ENCODE measurements at regions not wholly inside any gene's neighbourhood (a gene's known extent, or its start where the extent isn't known, plus 50 kb on each side); places are given as distances from the start of the nearest gene placed in this dataset.

DNA sequence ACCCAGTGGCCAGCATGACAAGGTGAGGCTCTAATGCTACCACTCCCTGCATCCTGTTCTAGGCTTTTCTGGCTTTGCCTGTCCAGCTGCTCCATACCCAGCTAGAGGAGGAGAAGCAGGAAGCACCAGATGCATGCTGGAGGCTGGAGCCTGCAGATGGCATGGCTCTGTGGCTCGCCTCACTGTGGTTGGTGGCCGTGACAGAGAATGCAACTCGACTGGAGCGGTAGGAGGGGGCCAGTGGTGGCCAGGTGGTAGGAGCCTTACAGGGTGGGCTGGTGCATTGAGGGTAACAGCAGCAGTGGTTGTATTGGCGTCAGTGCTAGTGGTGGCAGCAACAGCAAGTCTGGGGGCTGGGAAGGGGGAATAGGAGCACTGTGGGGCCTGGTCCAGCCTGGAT, 128.6 kb downstream of the ZNF248 start:
- intact Hi-C loops (cut with micrococcal nuclease; ENCODE audit: unreplicated experiment), result no loop called here
- in situ Hi-C loops (cut with MboI), result no loop called here
- ChIA-PET SMC1A (ENCODE audit: uncharacterized antibody, unreplicated experiment) (no interaction called here), POLR2A (no interaction called here), RAD21 (ENCODE audit: unreplicated experiment) (no interaction called here), CTCF (no interaction called here)
- H3K4me2 ChIP-seq (ENCODE audit: control insufficient read depth, insufficient read depth), result no peak overlapping the region
- no TSS peak for BruUV-seq (replicated peaks)
- TF ChIP-seq CHD1 (IDR thresholded peaks at IDR 0.05; ENCODE audit: low read depth, low read length) (no peak), EGR1 (IDR thresholded peaks at IDR 0.05; ENCODE audit: borderline replicate concordance in 1 of 2, low read depth in 2 of 2, low read length in 2 of 2) (no peak), YY1 (IDR thresholded peaks at IDR 0.05; ENCODE audit: low read depth, low read length) (no peak), PML (IDR thresholded peaks at IDR 0.05; ENCODE audit: low read length) (no peak), KAT2A (conservative IDR thresholded peaks at IDR 0.05; ENCODE audit: control insufficient read depth, low read depth, low read length) (no peak), SMAD5 (IDR thresholded peaks at IDR 0.05; ENCODE audit: low read depth) (no peak), CHD4 (IDR thresholded peaks at IDR 0.05) (no peak), NR2C2 (IDR thresholded peaks at IDR 0.05; ENCODE audit: borderline replicate concordance, control insufficient read depth, insufficient read length, low read depth) (no peak), ETV6 (conservative IDR thresholded peaks at IDR 0.05 in 1 of 2, IDR thresholded peaks at IDR 0.05 in 1 of 2; ENCODE audit: borderline replicate concordance in 1 of 2, low read depth in 1 of 2) (no peak), RELA (IDR thresholded peaks at IDR 0.05; ENCODE audit: borderline replicate concordance, partially characterized antibody) (no peak), IKZF1 (conservative IDR thresholded peaks at IDR 0.05) (no peak), SUPT20H (IDR thresholded peaks at IDR 0.05; ENCODE audit: borderline replicate concordance, control insufficient read depth, low read depth, low read length) (no peak)
- TF ChIP-seq, protein P1, sequence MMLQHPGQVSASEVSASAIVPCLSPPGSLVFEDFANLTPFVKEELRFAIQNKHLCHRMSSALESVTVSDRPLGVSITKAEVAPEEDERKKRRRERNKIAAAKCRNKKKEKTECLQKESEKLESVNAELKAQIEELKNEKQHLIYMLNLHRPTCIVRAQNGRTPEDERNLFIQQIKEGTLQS (IDR thresholded peaks at IDR 0.05; ENCODE audit: borderline replicate concordance, extremely low read depth, low read depth, low read length), result no peak
- TF ChIP-seq, protein P2, sequence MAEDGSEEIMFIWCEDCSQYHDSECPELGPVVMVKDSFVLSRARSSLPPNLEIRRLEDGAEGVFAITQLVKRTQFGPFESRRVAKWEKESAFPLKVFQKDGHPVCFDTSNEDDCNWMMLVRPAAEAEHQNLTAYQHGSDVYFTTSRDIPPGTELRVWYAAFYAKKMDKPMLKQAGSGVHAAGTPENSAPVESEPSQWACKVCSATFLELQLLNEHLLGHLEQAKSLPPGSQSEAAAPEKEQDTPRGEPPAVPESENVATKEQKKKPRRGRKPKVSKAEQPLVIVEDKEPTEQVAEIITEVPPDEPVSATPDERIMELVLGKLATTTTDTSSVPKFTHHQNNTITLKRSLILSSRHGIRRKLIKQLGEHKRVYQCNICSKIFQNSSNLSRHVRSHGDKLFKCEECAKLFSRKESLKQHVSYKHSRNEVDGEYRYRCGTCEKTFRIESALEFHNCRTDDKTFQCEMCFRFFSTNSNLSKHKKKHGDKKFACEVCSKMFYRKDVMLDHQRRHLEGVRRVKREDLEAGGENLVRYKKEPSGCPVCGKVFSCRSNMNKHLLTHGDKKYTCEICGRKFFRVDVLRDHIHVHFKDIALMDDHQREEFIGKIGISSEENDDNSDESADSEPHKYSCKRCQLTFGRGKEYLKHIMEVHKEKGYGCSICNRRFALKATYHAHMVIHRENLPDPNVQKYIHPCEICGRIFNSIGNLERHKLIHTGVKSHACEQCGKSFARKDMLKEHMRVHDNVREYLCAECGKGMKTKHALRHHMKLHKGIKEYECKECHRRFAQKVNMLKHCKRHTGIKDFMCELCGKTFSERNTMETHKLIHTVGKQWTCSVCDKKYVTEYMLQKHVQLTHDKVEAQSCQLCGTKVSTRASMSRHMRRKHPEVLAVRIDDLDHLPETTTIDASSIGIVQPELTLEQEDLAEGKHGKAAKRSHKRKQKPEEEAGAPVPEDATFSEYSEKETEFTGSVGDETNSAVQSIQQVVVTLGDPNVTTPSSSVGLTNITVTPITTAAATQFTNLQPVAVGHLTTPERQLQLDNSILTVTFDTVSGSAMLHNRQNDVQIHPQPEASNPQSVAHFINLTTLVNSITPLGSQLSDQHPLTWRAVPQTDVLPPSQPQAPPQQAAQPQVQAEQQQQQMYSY (CRISPR knock-in tag; IDR thresholded peaks at IDR 0.05), result no peak
- no peak overlapping the region for H3K27ac ChIP-seq (ENCODE audit: control insufficient read depth, insufficient read depth)
- no peak for DNase-seq (ENCODE audit: low read depth, low spot score)
- H3K4me3 ChIP-seq, result no peak overlapping the region
- H3K27me3 ChIP-seq (replicated peaks in 1 of 2; ENCODE audit: control insufficient read depth in 2 of 2, insufficient read depth in 2 of 2, low read length in 1 of 2), result no peaks in the 10 kb centered on the region
- no peaks in the 10 kb centered on the region for H3K9me3 ChIP-seq (replicated peaks; ENCODE audit: control insufficient read depth, insufficient read depth, low read length)
- H3K36me3 ChIP-seq (ENCODE audit: control insufficient read depth in 2 of 2, insufficient read depth in 2 of 2, low read length in 1 of 2), result no peaks in the 10 kb centered on the region
- FAIRE-seq, result no peak
- WGBS (ENCODE audit: insufficient coverage, insufficient replicate concordance, low lambda C conversion rate, missing lambda C conversion rate), result 1% methylated on average over 5 of the region's 5 CpGs
- no peak for ATAC-seq
- H3K9ac ChIP-seq (ENCODE audit: control insufficient read depth, insufficient read depth, low read length), result no peak overlapping the region
- H2AFZ ChIP-seq (ENCODE audit: control insufficient read depth, low read depth, low read length), result no peak overlapping the region
- H3K79me2 ChIP-seq (ENCODE audit: control insufficient read depth, insufficient read depth, low read length), result no peaks in the 10 kb centered on the region
- no peaks in the 10 kb centered on the region for H3K4me1 ChIP-seq (ENCODE audit: control insufficient read depth, insufficient read depth, low read length)
- H4K20me1 ChIP-seq (ENCODE audit: control insufficient read depth, insufficient read depth), result no peaks in the 10 kb centered on the region

Measured in GM12878 (cell line).